Left lung (tissue), 4 donors: ENCODE measurements at regions not wholly inside any gene's neighbourhood (a gene's known extent, or its start where the extent isn't known, plus 50 kb on each side); places are given as distances from the start of the nearest gene placed in this dataset.

Experiments
- ATAC-seq: fragments of 200-7000 bp; cut with Tn5 transposase; one replicate; pipeline ENCODE4 v1.9.1; 2020; ENCODE audit warnings: moderate library complexity
- DNase-seq, 4 donors: peaks; one replicate each; pipeline ENCODE4 v3.0.0-alpha.2; 2013 to 2020
- H3K27ac ChIP-seq, 2 donors: fragments of 200-600 bp; sonication (generic) in 1 of 2; one replicate each; pipeline versions ENCODE4 v1.5.0 to v1.8.0; 2020 to 2021
- H3K27me3 ChIP-seq, 2 donors: fragments of 200-600 bp; sonication (generic) in 1 of 2; one replicate each; pipeline versions ENCODE4 v1.5.0 to v1.8.0; 2020 to 2021
- H3K36me3 ChIP-seq, 2 donors: fragments of 200-600 bp; sonication (generic) in 1 of 2; one replicate each; pipeline versions ENCODE4 v1.5.0 to v1.8.0; 2020 to 2021
- H3K4me1 ChIP-seq, 2 donors: fragments of 200-600 bp; one replicate each; pipeline ENCODE4 v1.8.0; 2021
- H3K4me3 ChIP-seq, 2 donors: fragments of 200-600 bp; sonication (generic) in 1 of 2; one replicate each; pipeline versions ENCODE4 v1.5.0 to v1.8.0; 2020 to 2021; ENCODE audit warnings: mild to moderate bottlenecking in 1 of 2
- H3K9me3 ChIP-seq, 2 donors: fragments of 200-600 bp; sonication (generic) in 1 of 2; one replicate each; pipeline versions ENCODE4 v1.5.0 to v1.8.0; 2020 to 2021
- CTCF ChIP-seq, 2 donors: fragments of 200-600 bp; sonication (generic) in 1 of 2; IDR thresholded peaks; one replicate each; pipeline versions ENCODE4 v1.5.0 to v1.8.0; 2021; ENCODE audit warnings: antibody characterized with exemption in 2 of 2
- intact Hi-C, 2 donors: fragments of 100-400 bp; cut with DNase I; formaldehyde crosslinking; loops; one replicate each; pipeline versions ENCODE4 v1.11.2 to v1.14.2; 2022
- donor health status: DM: no; HTN: yes; CAD: no.
- donor health status: DM: no; HTN: no; CAD: no.

GRCh38 chr12:127241072-127241817 is 1025.7 kb upstream of the TMEM132C start:
- Histone ChIP-seq H3K27me3 (no peaks in the 10 kb centered on the region), H3K36me3 (no peaks in the 10 kb centered on the region), H3K27ac (no peak overlapping the region), H3K4me1 (no peaks in the 10 kb centered on the region), H3K9me3 (no peaks in the 10 kb centered on the region), H3K4me3 (no peak overlapping the region)
- intact Hi-C loops: no loop called here
- no peak for TF ChIP-seq CTCF (IDR thresholded peaks at IDR 0.05)
- ATAC-seq: no peak
- DNase-seq: no peak

GRCh38 chr12:127245009-127245408 is 1022.0 kb upstream of the TMEM132C start:
- Histone ChIP-seq H3K27me3 (no peaks in the 10 kb centered on the region), H3K9me3 (no peaks in the 10 kb centered on the region), H3K4me3 (no peak overlapping the region), H3K36me3 (no peaks in the 10 kb centered on the region), H3K4me1 (no peaks in the 10 kb centered on the region), H3K27ac (no peak overlapping the region)
- DNase-seq: no peak
- intact Hi-C loops: no loop called here
- ATAC-seq: peak; percentile 87
- TF ChIP-seq CTCF (IDR thresholded peaks at IDR 0.05): no peak

- no peaks in the 10 kb centered on the region for H3K27me3 ChIP-seq
- no peak for DNase-seq
- H3K9me3 ChIP-seq: no peaks in the 10 kb centered on the region
- ATAC-seq: peak; percentile 36
- intact Hi-C loops: no loop called here
- no peak overlapping the region for H3K4me3 ChIP-seq
- H3K36me3 ChIP-seq: no peaks in the 10 kb centered on the region
- TF ChIP-seq CTCF (IDR thresholded peaks at IDR 0.05): no peak
- no peak overlapping the region for H3K27ac ChIP-seq
- H3K4me1 ChIP-seq: no peaks in the 10 kb centered on the region
Observed at GRCh38 chr12:127245437-127245836, 1021.5 kb upstream of the TMEM132C start.

GRCh38 chr12:127247937-127248336 is 1019.0 kb upstream of the TMEM132C start:
- ATAC-seq (no peak), DNase-seq (no peak)
- no peak for TF ChIP-seq CTCF (IDR thresholded peaks at IDR 0.05)
- no peaks in the 10 kb centered on the region for H3K4me1 ChIP-seq
- H3K36me3 ChIP-seq: no peaks in the 10 kb centered on the region
- no peak overlapping the region for H3K4me3 ChIP-seq
- H3K27ac ChIP-seq: no peak overlapping the region
- no peaks in the 10 kb centered on the region for H3K9me3 ChIP-seq
- no peaks in the 10 kb centered on the region for H3K27me3 ChIP-seq
- intact Hi-C loops: no loop called here

GRCh38 chr12:127249428-127249827 is 1017.5 kb upstream of the TMEM132C start:
- Histone ChIP-seq H3K4me3 (no peak overlapping the region), H3K4me1 (no peaks in the 10 kb centered on the region), H3K36me3 (no peaks in the 10 kb centered on the region), H3K27me3 (no peaks in the 10 kb centered on the region), H3K27ac (no peak overlapping the region), H3K9me3 (no peaks in the 10 kb centered on the region)
- TF ChIP-seq CTCF (IDR thresholded peaks at IDR 0.05): no peak
- intact Hi-C loops: no loop called here
- ATAC-seq (no peak), DNase-seq (no peak)
